IPS DF 6.9 (cell line): ENCODE measurements at regions not wholly inside any gene's neighbourhood (a gene's known extent, or its start where the extent isn't known, plus 50 kb on each side); places are given as distances from the start of the nearest gene placed in this dataset.
A peak's percentile ranks its signal among the peaks of the same experiment; 100 is the strongest.

Experiments used
- DNase-seq: peaks from one replicate; pipeline ENCODE4 v3.0.0-alpha.2; 2013; ENCODE audit warnings: low read depth, low spot score
- H3K27ac ChIP-seq: one replicate; pipeline ENCODE4 v1.5.1; 2013; ENCODE audit warnings: low read length, control low read depth
- H3K27me3 ChIP-seq: 2 replicates; pipeline ENCODE4 v1.6.1; 2013; ENCODE audit warnings: mild to moderate bottlenecking, low read length; ENCODE audit not compliant: control insufficient read depth, insufficient read depth
- H3K36me3 ChIP-seq: 2 replicates; pipeline ENCODE4 v1.6.1; 2013; ENCODE audit warnings: low read length; ENCODE audit not compliant: control insufficient read depth, insufficient read depth
- H3K4me1 ChIP-seq: 2 replicates; pipeline ENCODE4 v1.6.1; 2013; ENCODE audit warnings: low read length; ENCODE audit not compliant: control insufficient read depth, insufficient read depth
- H3K4me3 ChIP-seq: 2 replicates; pipeline ENCODE4 v1.5.1; 2013; ENCODE audit warnings: mild to moderate bottlenecking, low read length
- H3K9me3 ChIP-seq: 2 replicates; pipeline ENCODE4 v1.6.1; 2013; ENCODE audit warnings: low read length, inconsistent platforms; ENCODE audit not compliant: control insufficient read depth, insufficient read depth
- WGBS: extraction: QIAGEN DNeasy Blood & Tissue Kit; methylation state at CpG from one replicate; pipeline ENCODE4 v1.1.7; 2013; ENCODE audit warnings: mixed read lengths, missing lambda C conversion rate; ENCODE audit not compliant: insufficient read length, insufficient coverage; 5-methylcytosine and 5-hydroxymethylcytosine counted together

DNA sequence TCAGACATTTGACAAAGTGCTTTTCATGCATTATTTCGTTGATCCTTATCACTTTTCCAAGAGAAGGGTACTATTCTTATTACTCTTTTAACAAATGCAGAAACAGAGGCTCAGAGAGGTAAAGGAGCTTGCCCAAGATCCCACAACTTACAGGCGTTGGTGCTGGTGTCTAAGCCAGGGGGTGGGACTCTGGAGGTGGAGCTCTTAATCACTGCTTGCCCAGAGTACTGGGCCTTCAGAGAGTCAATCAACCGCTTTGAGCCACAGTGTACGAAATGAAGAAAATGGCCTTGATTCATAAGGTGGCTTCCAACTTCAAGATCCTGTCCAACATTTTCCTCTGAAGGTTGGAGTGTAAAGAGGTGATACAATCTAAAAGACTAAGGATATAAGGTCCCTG, 211.5 kb downstream of the NECTIN3 start:
- Histone ChIP-seq H3K27me3 (no peaks in the 10 kb centered on the region), H3K4me3 (no peak overlapping the region), H3K36me3 (no peaks in the 10 kb centered on the region), H3K4me1 (no peaks in the 10 kb centered on the region), H3K27ac (no peak overlapping the region), H3K9me3 (no peaks in the 10 kb centered on the region)
- no CpG with 5 or more reads among the region's 4 CpGs for WGBS
- no peak for DNase-seq

- no peak overlapping the region for H3K27ac ChIP-seq
- H3K4me3 ChIP-seq: no peak overlapping the region
- no peak for DNase-seq
- H3K36me3 ChIP-seq: no peaks in the 10 kb centered on the region
- H3K9me3 ChIP-seq: no peaks in the 10 kb centered on the region
- no CpG with 5 or more reads among the region's 4 CpGs for WGBS
- H3K4me1 ChIP-seq: no peaks in the 10 kb centered on the region
- H3K27me3 ChIP-seq: no peaks in the 10 kb centered on the region
Measured at GRCh38 chr3:111284503-111285183, 213.0 kb downstream of the NECTIN3 start.

DNA sequence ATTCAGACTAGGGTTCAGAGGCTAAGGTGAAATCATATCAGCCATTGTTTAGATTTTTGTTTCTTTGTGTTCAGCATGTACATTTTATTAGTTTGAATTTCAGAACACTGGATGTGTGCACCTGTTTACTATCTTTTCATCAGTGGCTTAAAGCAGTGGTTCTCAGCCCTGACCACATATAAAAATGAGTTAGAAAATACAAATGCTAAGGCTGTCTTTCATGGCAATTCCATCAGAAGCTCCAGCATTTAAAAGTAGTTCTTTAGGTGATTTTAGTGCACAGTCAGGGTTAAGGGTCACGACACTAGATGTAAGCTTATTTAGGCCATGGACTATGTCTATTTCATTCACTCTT, 213.5 kb downstream of the NECTIN3 start:
- Histone ChIP-seq H3K27ac (no peak overlapping the region), H3K27me3 (no peaks in the 10 kb centered on the region), H3K9me3 (no peaks in the 10 kb centered on the region), H3K4me1 (no peaks in the 10 kb centered on the region), H3K4me3 (no peak overlapping the region), H3K36me3 (no peaks in the 10 kb centered on the region)
- WGBS: no CpG with 5 or more reads among the region's 1 CpG
- DNase-seq: no peak

DNA sequence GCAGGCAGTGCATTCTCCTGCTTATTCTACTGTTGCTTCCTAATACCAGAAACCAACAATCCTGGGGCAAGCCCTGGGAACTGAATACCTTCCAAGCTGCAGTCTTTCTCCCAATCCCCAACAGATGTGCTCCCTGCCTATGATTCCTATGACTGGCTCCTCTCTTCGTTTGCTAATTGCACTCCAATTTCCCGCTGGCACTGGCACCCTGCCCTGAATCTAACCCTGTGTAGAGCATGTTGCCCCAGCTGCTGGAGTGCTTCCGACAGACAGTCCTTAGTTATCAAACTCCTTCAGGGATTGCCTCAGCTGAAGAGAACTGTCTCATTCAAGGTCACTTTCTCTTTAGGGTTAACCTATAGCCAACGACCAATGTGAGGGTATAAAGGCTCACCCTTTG, 214.1 kb downstream of the NECTIN3 start:
- Histone ChIP-seq H3K27me3 (no peaks in the 10 kb centered on the region), H3K9me3 (no peaks in the 10 kb centered on the region), H3K27ac (no peak overlapping the region), H3K4me1 (no peaks in the 10 kb centered on the region), H3K36me3 (no peaks in the 10 kb centered on the region), H3K4me3 (no peak overlapping the region)
- DNase-seq: no peak
- WGBS: no CpG with 5 or more reads among the region's 4 CpGs

- WGBS: no CpG with 5 or more reads among the region's 2 CpGs
- Histone ChIP-seq H3K27ac (no peak overlapping the region), H3K27me3 (no peaks in the 10 kb centered on the region), H3K4me3 (no peak overlapping the region), H3K9me3 (no peaks in the 10 kb centered on the region), H3K36me3 (no peaks in the 10 kb centered on the region), H3K4me1 (no peaks in the 10 kb centered on the region)
- no peak for DNase-seq
Measured at GRCh38 chr3:111286746-111287145, 215.1 kb downstream of the NECTIN3 start.

GRCh38 chr3:111292117-111292516, 220.5 kb downstream of the NECTIN3 start:
- DNase-seq: no peak
- H3K4me1 ChIP-seq: no peaks in the 10 kb centered on the region
- no peaks in the 10 kb centered on the region for H3K36me3 ChIP-seq
- H3K4me3 ChIP-seq: no peak overlapping the region
- no CpG with 5 or more reads among the region's 2 CpGs for WGBS
- H3K27ac ChIP-seq: no peak overlapping the region
- no peaks in the 10 kb centered on the region for H3K9me3 ChIP-seq
- H3K27me3 ChIP-seq: no peaks in the 10 kb centered on the region

DNA sequence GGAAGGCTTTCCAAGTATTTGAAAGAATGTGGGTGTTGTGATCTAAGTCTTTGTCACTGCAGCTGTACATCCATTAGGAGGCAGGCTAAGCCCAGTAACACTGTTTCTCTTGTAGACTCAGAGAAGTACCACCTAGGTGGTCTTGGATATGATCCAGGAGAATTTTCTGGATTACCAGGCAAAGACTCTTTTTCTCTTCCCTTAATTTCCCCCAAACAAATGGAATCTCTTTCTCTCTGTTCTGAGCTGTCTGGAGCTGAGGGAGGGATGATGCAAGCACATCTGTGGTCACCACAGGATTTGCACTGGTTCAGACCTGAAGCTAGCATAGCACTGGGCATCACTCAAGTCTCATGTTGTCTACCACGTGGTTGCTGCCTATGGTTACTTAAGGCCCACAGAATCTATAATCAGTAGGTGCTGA, 227.6 kb downstream of the NECTIN3 start:
- peak; percentile 5 for DNase-seq
- no CpG with 5 or more reads among the region's 1 CpG for WGBS
- H3K4me1 ChIP-seq: 0 out of 2 replicates have a peak, but pooled peaks cover 2% of the 10 kb centered on the region
- H3K36me3 ChIP-seq: no peaks in the 10 kb centered on the region
- no peaks in the 10 kb centered on the region for H3K27me3 ChIP-seq
- H3K27ac ChIP-seq: no peak overlapping the region
- no peak overlapping the region for H3K4me3 ChIP-seq
- no peaks in the 10 kb centered on the region for H3K9me3 ChIP-seq

DNA sequence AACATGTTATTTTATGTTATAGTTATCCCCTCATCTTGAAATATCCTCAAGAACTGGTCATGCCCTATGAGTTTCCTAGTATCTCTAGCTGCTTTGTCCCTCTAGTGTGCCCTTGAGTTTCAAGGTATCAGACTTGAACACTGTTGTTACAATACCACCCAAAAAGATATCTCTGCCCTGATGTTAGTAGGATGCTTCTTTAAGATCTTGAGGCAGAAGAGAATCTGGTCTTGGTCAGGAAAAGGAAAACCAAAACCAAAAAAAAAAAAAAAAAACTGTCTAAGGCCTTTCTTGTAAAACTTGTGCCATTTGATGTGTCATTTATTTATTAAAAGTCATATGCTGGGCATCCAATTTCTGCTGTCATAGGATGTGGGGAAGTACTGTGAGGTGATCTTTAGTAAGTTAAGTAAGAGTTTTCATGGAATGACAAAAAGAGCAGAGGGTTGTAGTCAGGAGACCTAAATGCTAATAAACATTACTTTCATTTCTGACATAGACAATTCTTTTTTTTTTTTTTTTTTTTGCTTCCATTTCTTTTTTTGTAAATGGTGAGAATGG, 229.7 kb downstream of the NECTIN3 start:
- no peaks in the 10 kb centered on the region for H3K27me3 ChIP-seq
- no peaks in the 10 kb centered on the region for H3K36me3 ChIP-seq
- 0 out of 2 replicates have a peak, but pooled peaks cover 2% of the 10 kb centered on the region for H3K4me1 ChIP-seq
- no peak overlapping the region for H3K27ac ChIP-seq
- DNase-seq: no peak
- no peak overlapping the region for H3K4me3 ChIP-seq
- H3K9me3 ChIP-seq: no peaks in the 10 kb centered on the region

DNA sequence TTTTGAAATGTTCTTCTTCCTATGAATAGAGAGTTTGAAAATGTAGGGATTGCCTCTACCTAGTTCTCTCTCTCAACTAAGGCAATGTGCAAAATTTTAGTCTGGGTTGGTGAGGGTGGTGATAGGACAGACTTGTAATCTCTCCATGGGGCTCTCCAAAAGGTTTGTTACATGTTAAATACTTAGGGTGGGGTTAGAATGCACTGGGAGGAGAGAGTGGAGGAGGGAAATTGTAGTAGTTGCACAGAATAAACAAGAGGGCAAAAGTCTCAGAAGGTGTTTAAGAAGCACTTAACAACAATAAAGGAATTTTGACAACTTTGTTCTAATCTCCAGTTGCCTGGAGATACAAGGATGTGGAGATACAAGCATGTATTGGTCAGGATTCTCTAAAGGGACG, 230.4 kb downstream of the NECTIN3 start:
- no peak overlapping the region for H3K4me3 ChIP-seq
- no CpG with 5 or more reads among the region's 1 CpG for WGBS
- no peaks in the 10 kb centered on the region for H3K9me3 ChIP-seq
- H3K4me1 ChIP-seq: 0 out of 2 replicates have a peak, but pooled peaks cover 2% of the 10 kb centered on the region
- DNase-seq: no peak
- H3K27me3 ChIP-seq: no peaks in the 10 kb centered on the region
- no peaks in the 10 kb centered on the region for H3K36me3 ChIP-seq
- H3K27ac ChIP-seq: no peak overlapping the region

DNA sequence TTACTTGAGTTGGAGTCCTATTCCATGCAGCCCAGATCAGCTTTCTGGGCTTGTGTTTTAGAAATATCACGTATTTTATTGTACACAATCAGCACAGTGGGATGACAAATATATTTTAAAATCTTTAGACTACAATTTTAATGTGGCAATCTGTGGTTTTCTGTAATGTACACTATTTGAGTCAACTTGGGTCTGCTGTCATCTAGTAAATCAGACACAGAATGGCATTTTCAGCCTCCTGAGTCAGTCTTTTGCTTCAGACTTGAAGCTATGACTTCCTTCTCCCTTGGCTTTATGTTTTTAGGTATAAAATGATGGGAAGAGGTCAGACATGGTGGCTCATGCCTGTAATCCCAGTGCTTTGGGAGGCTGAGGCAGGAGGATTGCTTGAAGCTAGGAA, 232.1 kb downstream of the NECTIN3 start:
- no CpG with 5 or more reads among the region's 1 CpG for WGBS
- no peak for DNase-seq
- Histone ChIP-seq H3K36me3 (no peaks in the 10 kb centered on the region), H3K9me3 (no peaks in the 10 kb centered on the region), H3K4me1 (0 out of 2 replicates have a peak, but pooled peaks cover 2% of the 10 kb centered on the region), H3K27me3 (no peaks in the 10 kb centered on the region), H3K4me3 (no peak overlapping the region), H3K27ac (no peak overlapping the region)

GRCh38 chr3:111307676-111308075, 234.3 kb upstream of the CD96 start:
- no CpG with 5 or more reads among the region's 1 CpG for WGBS
- Histone ChIP-seq H3K27me3 (no peaks in the 10 kb centered on the region), H3K27ac (no peak overlapping the region), H3K4me1 (no peaks in the 10 kb centered on the region), H3K4me3 (no peak overlapping the region), H3K9me3 (no peaks in the 10 kb centered on the region), H3K36me3 (no peaks in the 10 kb centered on the region)
- DNase-seq: no peak
